T1000 (cell line): ENCODE measurements at regions not wholly inside any gene's neighbourhood (a gene's known extent, or its start where the extent isn't known, plus 50 kb on each side); places are given as distances from the start of the nearest gene placed in this dataset.
"Not testable (repeated sequence)": the region's sequence is repeated elsewhere in the genome, so short reads cannot be mapped to it uniquely, and the experiment has no call there.

Source experiments
- DNase-seq: peaks from one replicate; lab custom pipeline; 2025; ENCODE audit warnings: mixed read lengths; lab: John Stamatoyannopoulos, UW

DNA sequence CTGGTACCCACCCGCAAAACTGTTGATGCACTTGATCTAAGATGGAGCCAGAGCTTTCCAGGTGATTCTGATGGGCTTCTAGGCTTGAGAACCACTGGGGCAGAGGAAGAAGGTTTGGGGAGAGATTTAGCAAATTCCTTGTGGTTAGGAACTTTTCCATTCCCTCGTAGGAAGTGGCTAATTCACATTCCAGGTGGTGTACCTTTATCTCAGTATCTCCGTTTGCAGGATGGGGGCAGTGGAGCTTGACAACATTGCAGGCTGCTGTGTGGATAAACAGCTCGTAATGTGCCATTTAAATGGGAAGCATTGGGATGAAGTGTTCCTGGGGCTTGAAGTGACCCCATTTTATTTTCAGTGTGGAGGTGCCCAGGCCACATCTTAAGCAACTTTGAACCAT lies 172.9 kb upstream of the IL12B start:
- DNase-seq: no peak

DNA sequence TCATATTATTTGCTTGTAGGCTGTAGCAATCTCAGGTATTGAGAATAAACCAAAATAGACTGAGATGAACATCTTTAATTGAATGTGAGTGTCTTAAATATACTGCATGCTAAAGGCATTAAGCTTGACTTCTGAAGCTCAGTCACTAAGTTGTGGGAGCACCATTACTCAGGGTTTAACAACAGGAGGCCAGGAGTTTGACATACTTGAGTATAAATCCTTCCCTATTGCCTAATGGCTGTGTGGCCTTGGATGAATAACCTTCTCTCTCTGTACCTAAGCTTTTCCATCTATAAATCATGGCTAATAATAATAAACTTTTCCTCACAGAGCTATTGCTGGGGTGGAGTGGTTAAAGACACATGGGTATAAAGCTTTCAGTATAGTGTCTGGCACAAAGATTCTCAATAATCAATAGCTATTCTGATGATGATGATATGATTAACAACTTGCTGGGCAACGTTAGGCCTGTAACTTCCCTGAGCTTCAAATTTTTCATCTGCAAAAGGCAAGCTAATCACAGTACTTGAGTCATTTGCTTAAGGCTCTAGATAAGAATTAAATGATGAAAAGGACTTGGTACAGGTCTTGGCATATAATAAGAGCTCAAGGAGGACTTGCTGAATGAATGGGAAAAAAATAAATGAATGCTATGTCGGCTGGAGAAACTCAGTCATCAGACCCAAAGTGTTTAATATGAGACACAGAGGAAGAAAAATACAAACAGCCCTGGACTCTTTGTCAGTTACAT lies 174.0 kb upstream of the IL12B start:
- no peak for DNase-seq

- peak; percentile 63 for DNase-seq
Observed at GRCh38 chr5:159504857-159505304, 174.6 kb upstream of the IL12B start.

DNA sequence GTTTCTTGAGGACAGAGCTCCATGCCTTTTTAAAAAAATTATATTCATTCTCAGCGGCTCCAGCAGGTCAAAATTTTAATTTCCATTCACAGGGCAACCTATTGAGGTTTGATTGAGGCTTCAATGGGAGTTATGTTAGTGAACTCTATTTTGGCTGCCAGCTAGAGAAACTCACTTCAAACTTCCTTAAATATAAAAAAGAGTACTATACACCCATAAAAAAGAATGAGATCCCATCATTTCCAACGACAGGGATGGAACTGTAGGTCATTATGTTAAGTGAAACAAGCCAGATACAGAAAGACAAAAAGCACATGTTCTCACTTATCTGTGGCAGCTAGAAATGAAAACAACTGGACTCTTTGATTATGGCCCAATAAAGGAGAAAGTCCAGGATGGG lies 176.8 kb upstream of the IL12B start:
- no peak for DNase-seq

GRCh38 chr5:159507661-159508060 lies 177.4 kb upstream of the IL12B start:
- no peak for DNase-seq

- no peak for DNase-seq
Observed at GRCh38 chr5:159508344-159508743, 178.1 kb upstream of the IL12B start.

DNA sequence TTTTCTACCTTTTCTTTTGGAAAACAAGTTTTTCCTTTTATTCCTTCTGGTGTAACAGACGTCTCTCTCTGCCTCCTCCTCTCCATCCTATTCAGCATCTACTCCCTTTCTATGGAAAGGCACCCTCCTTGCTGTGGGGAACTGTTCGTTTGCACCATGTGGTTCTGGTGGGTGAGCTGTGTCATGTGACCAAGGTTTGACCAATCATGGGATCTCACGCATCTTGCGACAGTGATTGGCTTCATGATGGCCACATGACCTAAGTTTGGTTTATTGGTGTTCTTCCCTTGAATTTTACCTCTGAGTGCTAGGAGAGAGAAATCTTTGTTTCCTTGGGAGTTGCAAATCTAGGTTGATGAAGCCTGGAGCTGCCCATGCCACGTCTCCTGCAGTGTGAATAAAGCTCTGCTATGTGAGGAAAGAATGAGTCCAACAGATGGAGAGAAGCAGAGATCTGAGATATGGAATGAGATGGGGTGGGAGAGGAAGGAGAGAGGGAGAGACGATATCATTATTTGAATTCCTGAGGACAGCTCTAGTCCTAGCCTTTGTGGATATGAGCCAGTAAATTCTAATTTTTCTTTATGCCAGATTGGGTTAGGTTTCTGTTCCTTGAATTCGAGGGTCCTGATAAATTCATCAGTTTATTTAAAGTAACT lies 178.8 kb upstream of the IL12B start:
- DNase-seq: no peak

GRCh38 chr5:159510282-159510681 lies 180.0 kb upstream of the IL12B start:
- DNase-seq: peak; percentile 64

DNA sequence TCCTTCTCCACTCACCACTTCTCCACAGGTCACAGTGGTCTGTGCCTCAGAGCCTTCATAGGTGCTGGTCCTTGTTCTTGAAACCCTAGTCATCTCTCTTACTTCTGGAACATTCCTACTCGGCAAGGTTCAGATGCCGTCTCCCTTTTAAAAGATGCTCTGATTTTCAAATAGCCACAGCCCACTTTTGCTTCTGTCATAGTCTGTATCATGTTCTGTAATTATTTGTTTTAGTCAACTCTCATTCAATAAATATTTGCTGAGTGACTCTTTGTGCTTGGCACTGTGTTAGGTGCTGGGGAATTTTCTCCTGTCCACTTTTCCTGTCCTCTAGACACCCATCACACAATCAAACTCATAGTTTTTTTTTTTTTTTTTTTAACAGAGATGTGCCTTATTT lies 181.3 kb upstream of the IL12B start:
- no peak for DNase-seq

- DNase-seq: no peak
Observed at GRCh38 chr5:159512064-159512463, 181.8 kb upstream of the IL12B start.

GRCh38 chr5:159514229-159514810 lies 184.0 kb upstream of the IL12B start:
- no peak for DNase-seq

DNA sequence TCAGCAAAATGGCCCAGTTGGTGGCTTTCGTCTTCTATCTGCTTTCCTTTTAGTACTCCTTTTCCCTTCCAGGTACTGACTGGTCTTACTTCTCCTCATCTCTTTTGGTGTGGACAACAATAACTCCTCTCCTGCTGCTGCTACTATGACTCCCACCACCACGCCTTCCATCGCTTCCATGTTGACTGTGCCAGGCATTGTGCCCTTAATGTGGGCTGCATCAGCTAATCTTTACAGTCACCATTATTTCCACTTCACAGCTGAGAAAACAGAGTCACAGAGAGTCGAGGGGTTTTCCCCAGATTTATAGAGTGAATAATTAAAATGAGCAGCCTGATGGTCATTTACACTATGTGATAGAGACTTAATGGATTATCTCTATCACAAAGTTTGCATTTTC lies 184.9 kb upstream of the IL12B start:
- DNase-seq: no peak

GRCh38 chr5:159515909-159516415 lies 185.7 kb upstream of the IL12B start:
- DNase-seq: no peak

- DNase-seq: no peak
Observed at GRCh38 chr5:159518371-159518770, 188.1 kb upstream of the IL12B start.

DNA sequence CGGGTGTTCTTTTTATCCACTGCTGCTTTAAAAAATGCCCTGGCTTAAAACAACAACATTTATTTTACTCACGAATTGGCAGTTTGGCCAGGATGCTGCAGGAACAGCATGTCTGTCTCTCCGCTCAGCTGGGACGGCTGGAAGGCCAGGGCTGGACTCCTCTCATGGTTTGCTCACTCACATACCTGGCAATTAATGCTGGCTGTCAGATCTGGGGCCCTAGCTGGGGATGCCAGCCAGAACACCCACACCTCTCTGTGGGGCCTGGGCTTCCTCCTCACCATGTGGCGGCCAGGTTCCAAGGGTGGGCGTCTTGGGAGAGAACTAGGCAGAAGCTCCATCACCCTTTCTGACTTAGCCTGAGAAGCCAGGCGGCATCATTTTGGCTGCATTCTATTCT lies 189.1 kb upstream of the IL12B start:
- no peak for DNase-seq

DNA sequence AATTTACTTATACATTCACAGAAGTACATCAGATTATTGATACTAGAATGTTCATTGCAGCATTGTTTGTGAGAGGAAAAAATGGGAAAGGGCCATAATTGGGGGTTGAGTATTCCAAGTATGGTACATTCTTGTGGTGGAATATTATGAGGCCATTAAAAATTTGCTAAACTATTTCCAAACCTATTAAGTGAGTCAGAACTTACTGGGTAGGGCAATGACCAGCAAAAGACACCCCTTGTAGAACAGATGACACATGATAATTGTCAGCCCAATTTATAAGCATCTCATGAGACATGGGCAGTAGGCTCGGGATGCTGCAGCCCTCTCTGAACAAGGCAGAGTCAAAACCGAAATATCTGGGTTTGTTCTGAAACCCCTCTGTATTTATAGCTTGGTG lies 192.6 kb upstream of the IL12B start:
- no peak for DNase-seq

DNA sequence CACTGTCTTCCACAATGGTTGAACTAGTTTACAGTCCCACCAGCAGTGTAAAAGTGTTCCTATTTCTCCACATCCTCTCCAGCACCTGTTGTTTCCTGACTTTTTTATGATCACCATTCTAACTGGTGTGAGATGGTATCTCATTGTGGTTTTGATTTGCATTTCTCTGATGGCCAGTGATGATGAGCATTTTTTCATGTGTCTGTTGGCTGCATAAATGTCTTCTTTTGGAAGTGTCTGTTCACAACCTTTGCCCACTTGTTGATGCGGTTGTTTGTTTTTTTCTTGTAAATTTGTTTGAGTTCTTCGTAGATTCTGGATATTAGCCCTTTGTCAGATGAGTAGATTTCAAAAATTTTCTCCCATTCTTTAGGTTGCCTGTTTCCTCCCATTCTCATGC lies 194.0 kb upstream of the IL12B start:
- DNase-seq: not testable (repeated sequence)

DNA sequence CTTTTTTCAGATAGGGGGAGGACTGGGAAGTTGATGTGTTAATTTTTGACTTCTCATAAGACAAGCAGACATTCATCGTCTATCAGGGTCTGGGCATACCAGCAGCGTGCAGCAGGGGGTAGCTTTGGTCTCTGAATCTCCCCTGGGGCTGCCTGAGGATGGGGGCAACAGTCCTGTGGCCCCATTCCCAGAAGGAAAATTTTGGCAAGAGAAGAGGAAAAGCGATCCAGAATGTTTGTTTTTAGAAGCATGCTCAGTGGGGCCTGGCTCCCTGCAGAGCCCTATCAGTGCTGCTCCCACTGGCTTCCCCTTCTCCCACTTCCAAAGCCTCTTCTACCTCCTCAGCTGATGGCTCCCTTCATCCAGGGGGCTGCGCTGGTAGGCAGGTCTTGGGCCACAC lies 194.8 kb upstream of the IL12B start:
- DNase-seq: no peak

DNA sequence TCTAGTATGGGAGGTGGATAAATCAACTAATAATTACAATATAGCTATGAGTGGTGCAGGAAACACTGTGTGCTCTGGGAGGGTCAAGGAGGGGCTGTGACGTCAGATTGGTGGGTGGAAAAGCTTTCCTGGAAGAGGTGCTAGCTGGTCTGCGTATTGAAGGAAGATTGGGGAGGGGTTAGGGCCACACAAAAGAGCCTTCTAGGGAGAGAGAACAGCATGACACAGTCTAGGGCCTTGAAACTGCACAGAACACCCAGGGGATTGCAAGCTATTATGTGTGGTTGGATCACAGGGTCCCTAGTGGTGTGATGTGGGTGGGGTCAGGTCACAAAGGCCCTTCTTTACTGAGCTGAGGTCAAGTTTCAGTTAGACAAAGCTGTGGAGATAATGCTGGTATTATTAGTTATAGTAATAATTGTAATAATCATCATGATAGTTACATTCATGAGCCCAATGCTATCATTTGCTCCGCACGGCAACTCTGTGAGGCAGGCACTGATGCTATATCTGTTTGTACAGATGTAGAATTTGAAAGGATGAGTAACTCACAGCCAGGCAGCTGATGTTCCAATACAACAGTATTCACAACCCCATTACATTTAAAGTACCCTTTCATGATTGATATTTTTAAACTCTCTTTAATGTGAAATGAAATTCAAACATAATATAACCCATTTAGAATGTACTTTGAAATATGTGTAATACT lies 197.4 kb upstream of the IL12B start:
- no peak for DNase-seq

GRCh38 chr5:159531554-159532105 lies 201.3 kb upstream of the IL12B start:
- no peak for DNase-seq

DNA sequence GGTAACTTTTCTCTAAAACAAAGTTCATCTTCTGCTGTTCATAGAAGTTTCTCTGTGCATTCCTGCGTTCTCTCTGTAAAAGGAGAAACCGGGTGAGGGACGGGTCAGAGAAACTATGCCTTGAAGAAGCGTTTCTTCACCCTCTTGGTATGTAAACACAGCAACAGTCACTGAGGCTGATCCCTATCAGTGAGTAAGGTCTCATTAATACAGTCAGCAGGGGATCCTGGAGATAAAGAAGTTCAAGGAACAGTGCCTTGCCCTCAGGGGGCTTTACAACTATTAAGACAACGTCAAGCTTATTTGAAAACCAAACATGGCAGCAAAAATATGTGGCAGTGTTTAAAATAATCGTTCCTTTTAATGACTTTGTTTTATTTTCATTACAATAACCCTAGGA lies 202.9 kb upstream of the IL12B start:
- DNase-seq: no peak

- DNase-seq: no peak
Observed at GRCh38 chr5:159536166-159536565, 205.9 kb upstream of the IL12B start.
